ENCODE measurements at regions not wholly inside any gene's neighbourhood (a gene's known extent, or its start where the extent isn't known, plus 50 kb on each side); places are given as distances from the start of the nearest gene placed in this dataset.

GRCh38 chr18:47689371-47689770 lies 241.1 kb downstream of the SMAD2 start:
- H3K4me1 ChIP-seq, result no peaks in the 10 kb centered on the region
- POLR2A ChIA-PET, result no interaction called here
- DNase-seq (ENCODE audit: low read depth in 1 of 2, low spot score in 1 of 2), result no peak
- CTCF ChIA-PET, result no interaction called here
- no peak overlapping the region for H3K4me3 ChIP-seq
- no peak for FAIRE-seq
- TF ChIP-seq FOSB (CRISPR knock-in tag; IDR thresholded peaks at IDR 0.05) (no peak), HOXB5 (CRISPR knock-in tag; IDR thresholded peaks at IDR 0.05) (no peak), GATA3 (IDR thresholded peaks at IDR 0.05; ENCODE audit: borderline replicate concordance) (no peak), POLR2A (IDR thresholded peaks at IDR 0.05; ENCODE audit: low read length) (no peak), CBX2 (IDR thresholded peaks at IDR 0.05; ENCODE audit: borderline replicate concordance, low read depth) (no peak), PBX3 (IDR thresholded peaks at IDR 0.05) (no peak), EHMT2 (IDR thresholded peaks at IDR 0.05; ENCODE audit: low read depth) (no peak), HMGXB4 (CRISPR knock-in tag; IDR thresholded peaks at IDR 0.05; ENCODE audit: borderline replicate concordance) (no peak), BHLHE40 (IDR thresholded peaks at IDR 0.05; ENCODE audit: low read depth, low read length) (no peak)
- no peak for ATAC-seq
- no peak overlapping the region for H3K4me2 ChIP-seq
- no peaks in the 10 kb centered on the region for H3K9me3 ChIP-seq
- H3K27ac ChIP-seq, result no peak overlapping the region
- WGBS (ENCODE audit: missing lambda C conversion rate), result 0% methylated on average over 3 of the region's 3 CpGs

GRCh38 chr18:47686806-47687205 lies 243.7 kb downstream of the SMAD2 start:
- DNase-seq (ENCODE audit: low read depth in 1 of 2, low spot score in 1 of 2) (no peak), ATAC-seq (no peak), FAIRE-seq (no peak)
- H3K4me3 ChIP-seq, result no peak overlapping the region
- TF ChIP-seq USF2 (IDR thresholded peaks at IDR 0.05) (no peak), POLR2A (IDR thresholded peaks at IDR 0.05; ENCODE audit: low read length) (no peak), ZSCAN20 (CRISPR knock-in tag; IDR thresholded peaks at IDR 0.05) (no peak), SREBF2 (IDR thresholded peaks at IDR 0.05) (no peak), NPAS2 (CRISPR knock-in tag; IDR thresholded peaks at IDR 0.05; ENCODE audit: borderline replicate concordance) (no peak), HDAC2 (IDR thresholded peaks at IDR 0.05) (no peak), CBX8 (IDR thresholded peaks at IDR 0.05) (no peak)
- no peaks in the 10 kb centered on the region for H3K9me3 ChIP-seq
- ChIA-PET POLR2A (no interaction called here), CTCF (interaction anchor here (0.6 kb wide), 1 partner anchor 685 kb away, joined by 3 read pairs; no protein-coding TSS in a partner anchor)
- no peaks in the 10 kb centered on the region for H3K4me1 ChIP-seq
- 44% methylated on average over 2 of the region's 2 CpGs for WGBS (ENCODE audit: missing lambda C conversion rate)
- H3K4me2 ChIP-seq, result no peak overlapping the region
- H3K27ac ChIP-seq, result no peak overlapping the region

- Histone ChIP-seq H3K4me2 (no peak overlapping the region), H3K27ac (no peak overlapping the region), H3K4me3 (no peak overlapping the region), H3K4me1 (no peaks in the 10 kb centered on the region), H3K9me3 (no peaks in the 10 kb centered on the region)
- no peak for DNase-seq (ENCODE audit: low read depth in 1 of 2, low spot score in 1 of 2)
- ATAC-seq, result no peak
- FAIRE-seq, result no peak
- ChIA-PET POLR2A (no interaction called here), CTCF (no interaction called here)
- TF ChIP-seq CHD4 (IDR thresholded peaks at IDR 0.05; ENCODE audit: borderline replicate concordance), result no peak
- TF ChIP-seq USF2 (IDR thresholded peaks at IDR 0.05), result no peak
- no peak for TF ChIP-seq HOXA7 (CRISPR knock-in tag; IDR thresholded peaks at IDR 0.05)
- TF ChIP-seq BHLHE40 (IDR thresholded peaks at IDR 0.05; ENCODE audit: low read depth, low read length), result no peak
- TF ChIP-seq RFX5 (IDR thresholded peaks at IDR 0.05), result no peak
- TF ChIP-seq FOXS1 (CRISPR knock-in tag; IDR thresholded peaks at IDR 0.05), result no peak
- no peak for TF ChIP-seq POLR2A (IDR thresholded peaks at IDR 0.05; ENCODE audit: low read length)
- TF ChIP-seq ZNF302 (CRISPR knock-in tag; IDR thresholded peaks at IDR 0.05), result no peak
- no peak for TF ChIP-seq SMC3 (IDR thresholded peaks at IDR 0.05)
- no peak for TF ChIP-seq RNF2 (IDR thresholded peaks at IDR 0.05; ENCODE audit: borderline replicate concordance, low read depth)
- no peak for TF ChIP-seq MAZ (IDR thresholded peaks at IDR 0.05; ENCODE audit: borderline replicate concordance, low read depth, low read length)
- TF ChIP-seq ZFP36 (IDR thresholded peaks at IDR 0.05; ENCODE audit: borderline replicate concordance, partially characterized antibody), result no peak
- TF ChIP-seq CEBPB (IDR thresholded peaks at IDR 0.05), result no peak
- TF ChIP-seq HDAC2 (IDR thresholded peaks at IDR 0.05), result no peak
Measured at GRCh38 chr18:47683774-47684173, 246.7 kb downstream of the SMAD2 start.

Data from A549 (cell line).